ENCODE measurements at regions not wholly inside any gene's neighbourhood (a gene's known extent, or its start where the extent isn't known, plus 50 kb on each side); places are given as distances from the start of the nearest gene placed in this dataset.

- no peak for TF ChIP-seq POLR2A (IDR thresholded peaks at IDR 0.05; ENCODE audit: low read depth, low read length)
- TF ChIP-seq POLR2AphosphoS5 (IDR thresholded peaks at IDR 0.05; ENCODE audit: low read depth, low read length): no peak
Observed at GRCh38 chrX:63439580-63439979, 88.4 kb upstream of the SPIN4 start.

All from GM12892 (cell line).